Left ventricle myocardium inferior (tissue), 1 donor: ENCODE measurements at regions not wholly inside any gene's neighbourhood (a gene's known extent, or its start where the extent isn't known, plus 50 kb on each side); places are given as distances from the start of the nearest gene placed in this dataset.

Source experiments
- DNase-seq: peaks from one replicate; pipeline ENCODE4 v3.0.0-alpha.2; 2020
- H3K27ac ChIP-seq: fragments of 200-600 bp; replicated peaks from 2 replicates; pipeline ENCODE4 v1.8.0; 2021
- H3K27me3 ChIP-seq: fragments of 200-600 bp; 2 replicates; pipeline ENCODE4 v1.8.0; 2021; ENCODE audit warnings: low read depth
- H3K36me3 ChIP-seq: fragments of 200-600 bp; 2 replicates; pipeline ENCODE4 v1.8.0; 2021
- H3K4me1 ChIP-seq: fragments of 200-600 bp; 2 replicates; pipeline ENCODE4 v1.8.0; 2021
- H3K4me3 ChIP-seq: fragments of 200-600 bp; 2 replicates; pipeline ENCODE4 v1.8.0; 2021; ENCODE audit warnings: mild to moderate bottlenecking, moderate library complexity
- H3K9me3 ChIP-seq: fragments of 200-600 bp; replicated peaks from 2 replicates; pipeline ENCODE4 v1.8.0; 2021
- CTCF ChIP-seq: fragments of 200-600 bp; IDR thresholded peaks from 2 replicates; pipeline ENCODE4 v1.8.0; 2021; ENCODE audit warnings: antibody characterized with exemption, mild to moderate bottlenecking, borderline replicate concordance
- intact Hi-C: fragments of 100-400 bp; cut with micrococcal nuclease; formaldehyde crosslinking; loops from one replicate; pipeline ENCODE4 v1.11.0; 2022
- donor health status: DM: no; HTN: yes; CAD: no; lungs with severe emphysema.

GRCh38 chr10:44809647-44810046 lies 101.5 kb upstream of the TMEM72 start:
- intact Hi-C loops = no loop called here

DNA sequence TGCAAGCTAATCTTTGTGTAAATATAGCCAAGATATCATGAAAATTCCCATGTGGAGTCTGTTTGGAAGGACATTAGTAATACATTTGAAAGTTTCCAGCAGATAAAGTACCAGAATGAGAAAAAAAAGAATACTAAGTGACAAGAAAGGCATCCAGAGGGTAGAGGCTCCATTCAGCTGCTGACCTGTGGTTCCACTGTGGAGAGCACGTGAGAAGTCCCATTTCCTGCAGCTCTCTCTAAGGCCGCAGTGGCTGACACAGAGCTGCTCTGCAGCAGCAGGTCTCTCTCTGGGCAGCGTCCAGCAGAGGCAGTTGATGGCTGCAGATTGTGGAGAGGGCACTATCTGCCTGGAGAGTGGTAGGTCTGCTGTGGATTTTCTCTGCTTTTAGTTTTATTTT lies 100.1 kb upstream of the TMEM72 start:
- no peak for TF ChIP-seq CTCF
- H3K27ac ChIP-seq = peak overlapping the region; percentile 8
- no peaks in the 10 kb centered on the region for H3K36me3 ChIP-seq
- H3K27me3 ChIP-seq = peaks cover 6% of the 10 kb centered on the region
- H3K4me3 ChIP-seq = no peak overlapping the region
- peaks cover 40% of the 10 kb centered on the region for H3K4me1 ChIP-seq
- H3K9me3 ChIP-seq = no peaks in the 10 kb centered on the region
- intact Hi-C loops = no loop called here
- no peak for DNase-seq

More at GRCh38 chr10:44809647-44810046, 101.5 kb upstream of the TMEM72 start:
- peak; percentile 37 for TF ChIP-seq CTCF
- Histone ChIP-seq H3K4me3 (no peak overlapping the region), H3K4me1 (peaks cover 53% of the 10 kb centered on the region), H3K36me3 (no peaks in the 10 kb centered on the region), H3K9me3 (no peaks in the 10 kb centered on the region), H3K27ac (no peak overlapping the region), H3K27me3 (no peaks in the 10 kb centered on the region)
- DNase-seq = no peak

DNA sequence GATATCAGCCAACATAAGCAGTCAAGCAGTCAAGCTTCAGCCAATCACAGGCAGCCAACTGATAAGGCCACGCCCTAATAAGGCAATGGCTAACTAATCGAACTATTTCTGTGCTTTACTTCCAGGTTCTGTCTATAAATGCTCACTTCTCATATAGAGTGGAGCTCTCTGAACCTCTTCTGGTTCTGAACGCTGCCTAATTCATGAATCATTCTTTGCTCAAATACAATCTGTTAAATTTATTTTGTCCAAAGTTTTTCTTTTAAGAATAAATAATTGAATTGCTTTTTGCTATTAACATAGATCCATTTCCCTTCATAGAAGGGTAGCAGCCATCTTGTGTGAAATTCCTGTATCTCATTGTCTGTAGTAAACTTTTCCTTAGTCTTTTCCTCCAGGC lies 97.9 kb upstream of the TMEM72 start:
- no peak for TF ChIP-seq CTCF
- Histone ChIP-seq H3K27me3 (peaks cover 6% of the 10 kb centered on the region), H3K36me3 (no peaks in the 10 kb centered on the region), H3K27ac (no peak overlapping the region), H3K4me1 (peaks cover 22% of the 10 kb centered on the region), H3K4me3 (no peak overlapping the region), H3K9me3 (no peaks in the 10 kb centered on the region)
- intact Hi-C loops = no loop called here
- no peak for DNase-seq

GRCh38 chr10:44814929-44815328 lies 96.2 kb upstream of the TMEM72 start:
- peaks cover 6% of the 10 kb centered on the region for H3K27me3 ChIP-seq
- no peak for DNase-seq
- TF ChIP-seq CTCF = no peak
- H3K36me3 ChIP-seq = no peaks in the 10 kb centered on the region
- H3K9me3 ChIP-seq = no peaks in the 10 kb centered on the region
- no peak overlapping the region for H3K4me3 ChIP-seq
- no peak overlapping the region for H3K27ac ChIP-seq
- peaks cover 29% of the 10 kb centered on the region for H3K4me1 ChIP-seq
- intact Hi-C loops = no loop called here

GRCh38 chr10:44818041-44818649 lies 93.0 kb upstream of the TMEM72 start:
- no peaks in the 10 kb centered on the region for H3K36me3 ChIP-seq
- H3K27ac ChIP-seq = peak overlapping the region; percentile 31
- no peak overlapping the region for H3K4me3 ChIP-seq
- no peak for TF ChIP-seq CTCF
- peaks cover 12% of the 10 kb centered on the region for H3K4me1 ChIP-seq
- H3K27me3 ChIP-seq = peaks cover 6% of the 10 kb centered on the region
- no peaks in the 10 kb centered on the region for H3K9me3 ChIP-seq
- DNase-seq = no peak
- intact Hi-C loops = no loop called here
